Heart left ventricle (tissue), 13 donors: ENCODE measurements at regions not wholly inside any gene's neighbourhood (a gene's known extent, or its start where the extent isn't known, plus 50 kb on each side); places are given as distances from the start of the nearest gene placed in this dataset.

ENCODE experiments used
- CTCF ChIP-seq, 12 donors: fragments of 200-600 bp; sonication (generic) in 4 of 12; IDR thresholded peaks; one replicate each; pipeline versions ENCODE4 v1.5.0 to v1.8.0; 2018 to 2022; ENCODE audit warnings: antibody characterized with exemption in 12 of 12, mild to moderate bottlenecking in 5 of 12
- POLR2A ChIP-seq, 2 donors: fragments of 450-650 bp; IDR thresholded peaks; one replicate each; pipeline ENCODE4 v1.6.1; 2017; ENCODE audit warnings: antibody characterized with exemption in 2 of 2, mild to moderate bottlenecking in 2 of 2, moderate library complexity in 2 of 2
- donor health status: ischemic (EF 13 %, LVEDD 7.1; RV severe dilation, severe dysfunction).
- donor health status: DM: no; HTN: yes; CAD: no.
- donor health status: DM: no; HTN: no; CAD: no.
- donor health status: ischemic (EF 25% LVEDD 6.9; RV normal size, moderate dysfunction).
- donor health status: ischemic (EF 25% LVEDD 5.7; RV mildly dilated, moderate dysfunction).
- donor health status: ischemic (EF 35%, LVEDD 5.7; RV mildly dilated, moderate dysfunction).
- donor health status: nonischemic (EF 11% LVEDD 7.7; RV severe dilation, severe dysfunction).
- donor health status: DM: yes; HTN: yes; CAD: no.
- donor health status: PGD.
- donor health status: ischemic (EF 29% LVEDD 5.4; RV normal size, mild dysfunction).
- donor health status: nonischemic (EF 23%, LVEDD 6.1; RV moderate dilation, normal function).

- TF ChIP-seq CTCF (IDR thresholded peaks at IDR 0.05) (no peak), POLR2A (IDR thresholded peaks at IDR 0.05) (no peak)
Observed at GRCh38 chr9:119951090-119951489, 581.9 kb upstream of the BRINP1 start.
